Activated CD4-positive, alpha-beta T cell treated with anti-CD3 and anti-CD28 coated beads, Interleukin-2, amount 10 ng/mL, durations not matched to agents 7 days and 5 days (primary cell): ENCODE measurements at regions not wholly inside any gene's neighbourhood (a gene's known extent, or its start where the extent isn't known, plus 50 kb on each side); places are given as distances from the start of the nearest gene placed in this dataset.

Experiments
- CTCF ChIA-PET: fragments of 350-600 bp; sonication (Branson Sonifier 250); formaldehyde crosslinking; loops from one replicate; lab custom pipeline; 2021; ENCODE audit warnings: antibody characterized with exemption; lab: Charles Lee
- POLR2A ChIA-PET: fragments of 350-600 bp; sonication (Branson Sonifier 250); formaldehyde crosslinking; loops from one replicate; lab custom pipeline; 2021; ENCODE audit warnings: antibody characterized with exemption; lab: Charles Lee
- DNase-seq: peaks from one replicate; pipeline ENCODE4 v3.0.0-alpha.2; 2020
- H3K27ac Mint-ChIP-seq: one replicate; pipeline ENCODE4 v1.8.0; 2021; ENCODE audit warnings: mild to moderate bottlenecking, moderate library complexity, mixed read lengths
- H3K27me3 Mint-ChIP-seq: one replicate; pipeline ENCODE4 v1.8.0; 2021; ENCODE audit warnings: mixed read lengths
- H3K36me3 Mint-ChIP-seq: one replicate; pipeline ENCODE4 v1.8.0; 2021; ENCODE audit warnings: low read depth, mixed read lengths
- H3K4me1 Mint-ChIP-seq: one replicate; pipeline ENCODE4 v1.8.0; 2021; ENCODE audit warnings: mixed read lengths
- H3K4me3 Mint-ChIP-seq: one replicate; pipeline ENCODE4 v1.8.0; 2021; ENCODE audit warnings: mild to moderate bottlenecking, moderate library complexity, mixed read lengths
- H3K9me3 Mint-ChIP-seq: one replicate; pipeline ENCODE4 v1.8.0; 2021; ENCODE audit warnings: mixed read lengths

DNA sequence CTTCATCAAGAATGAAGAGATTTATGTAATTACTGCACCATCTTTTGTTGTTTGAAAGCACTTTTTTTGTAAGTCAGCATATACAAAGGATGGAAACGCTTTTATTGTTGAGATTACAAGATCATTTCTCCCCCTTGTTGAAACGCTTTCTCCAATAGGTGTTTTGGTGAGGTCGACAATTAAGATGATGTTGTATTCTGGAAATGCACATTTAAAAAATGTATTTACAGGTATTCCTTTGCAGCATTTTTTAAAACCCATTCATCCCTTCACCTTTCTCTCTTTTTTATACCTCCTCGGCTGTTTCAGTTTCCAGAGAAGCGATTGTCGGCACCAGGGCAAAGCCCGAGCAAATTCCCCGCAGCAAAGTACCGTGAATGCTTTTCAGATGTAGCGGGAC, 499.9 kb downstream of the VRK1 start:
- Mint-ChIP-seq H3K27ac (no peak overlapping the region), H3K9me3 (no peaks in the 10 kb centered on the region), H3K4me3 (no peak overlapping the region), H3K4me1 (peaks cover 16% of the 10 kb centered on the region), H3K36me3 (no peaks in the 10 kb centered on the region), H3K27me3 (peaks cover 12% of the 10 kb centered on the region)
- DNase-seq: no peak
- ChIA-PET POLR2A (no interaction called here), CTCF (interaction anchor here (0.6 kb wide), 1 partner anchor 718 kb away, joined by 3 read pairs; no protein-coding TSS in a partner anchor)

DNA sequence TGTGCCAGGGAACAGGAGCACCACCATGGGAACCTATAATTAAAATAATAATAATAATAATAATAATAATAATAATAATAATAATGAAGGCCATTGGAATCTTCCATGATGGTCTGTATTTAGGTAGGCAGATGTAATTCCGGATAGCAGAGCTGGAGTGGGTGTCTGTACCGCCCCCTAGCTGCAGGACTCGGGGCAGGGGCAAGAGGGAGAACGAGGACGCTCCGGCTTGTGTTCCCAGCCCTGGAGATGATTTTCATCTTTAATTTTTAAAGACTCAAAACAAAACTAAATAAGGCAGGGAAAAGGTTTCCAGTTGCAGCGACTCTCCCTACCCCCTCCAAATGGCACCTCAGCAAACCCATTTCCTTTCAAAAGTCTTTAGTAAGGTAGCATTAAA, 501.1 kb downstream of the VRK1 start:
- no peaks in the 10 kb centered on the region for H3K36me3 Mint-ChIP-seq
- no peak overlapping the region for H3K4me3 Mint-ChIP-seq
- ChIA-PET POLR2A (no interaction called here), CTCF (interaction anchor here (1.9 kb wide), 1 partner anchor 680 kb away, joined by 6 read pairs; no protein-coding TSS in a partner anchor)
- DNase-seq: no peak
- peaks cover 3% of the 10 kb centered on the region for H3K27me3 Mint-ChIP-seq
- H3K27ac Mint-ChIP-seq: no peak overlapping the region
- H3K4me1 Mint-ChIP-seq: peaks cover 20% of the 10 kb centered on the region
- no peaks in the 10 kb centered on the region for H3K9me3 Mint-ChIP-seq

DNA sequence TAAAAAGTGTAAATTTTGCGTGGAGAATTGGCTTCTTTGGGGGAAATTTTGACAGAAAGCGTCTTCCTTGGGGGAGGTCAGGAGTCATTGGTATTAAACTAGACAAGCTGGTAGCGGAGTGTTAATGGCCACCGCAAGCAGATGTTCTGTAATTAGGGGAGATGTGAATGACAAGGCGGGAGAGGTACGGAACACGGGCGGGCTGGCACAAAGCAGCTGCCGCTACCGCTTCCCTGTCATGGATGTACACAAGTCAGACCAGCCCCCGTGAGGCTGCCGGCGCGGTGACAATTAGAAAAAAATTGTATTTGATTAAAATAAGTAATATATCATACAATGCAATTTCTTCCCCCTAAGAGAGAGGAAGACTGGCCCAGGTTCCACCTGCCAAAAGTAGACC, 501.6 kb downstream of the VRK1 start:
- POLR2A ChIA-PET: no interaction called here
- no peak for DNase-seq
- Mint-ChIP-seq H3K4me1 (peaks cover 20% of the 10 kb centered on the region), H3K27me3 (no peaks in the 10 kb centered on the region), H3K27ac (no peak overlapping the region), H3K9me3 (no peaks in the 10 kb centered on the region), H3K36me3 (no peaks in the 10 kb centered on the region), H3K4me3 (no peak overlapping the region)
- CTCF ChIA-PET: interaction anchor here (1.9 kb wide), 1 partner anchor 679 kb away, joined by 6 read pairs; no protein-coding TSS in a partner anchor

DNA sequence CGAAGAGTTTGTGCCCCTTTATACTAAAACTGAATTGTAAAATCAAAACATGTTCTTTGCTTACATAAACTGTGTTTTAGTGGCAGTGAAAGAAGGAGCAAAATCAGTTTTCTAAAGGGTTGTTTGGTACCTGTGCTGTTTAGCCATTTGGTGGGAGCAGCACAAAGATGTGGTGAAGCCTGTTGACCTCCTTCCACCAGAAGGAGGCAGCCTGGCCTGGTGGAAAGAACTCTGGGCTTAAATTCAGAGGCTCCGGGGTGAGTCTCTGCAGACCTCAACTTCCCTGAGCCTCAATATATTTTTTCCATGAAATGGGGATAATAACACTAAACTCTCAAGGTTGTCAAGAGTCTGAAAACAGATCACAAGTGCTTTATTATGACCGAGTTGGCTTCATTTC, 502.5 kb downstream of the VRK1 start:
- H3K36me3 Mint-ChIP-seq: no peaks in the 10 kb centered on the region
- peaks cover 20% of the 10 kb centered on the region for H3K4me1 Mint-ChIP-seq
- no peaks in the 10 kb centered on the region for H3K9me3 Mint-ChIP-seq
- no peak overlapping the region for H3K4me3 Mint-ChIP-seq
- POLR2A ChIA-PET: no interaction called here
- CTCF ChIA-PET: interaction anchor here (1.9 kb wide), 1 partner anchor 679 kb away, joined by 6 read pairs; no protein-coding TSS in a partner anchor
- DNase-seq: peak; percentile 31
- H3K27ac Mint-ChIP-seq: no peak overlapping the region
- no peaks in the 10 kb centered on the region for H3K27me3 Mint-ChIP-seq

DNA sequence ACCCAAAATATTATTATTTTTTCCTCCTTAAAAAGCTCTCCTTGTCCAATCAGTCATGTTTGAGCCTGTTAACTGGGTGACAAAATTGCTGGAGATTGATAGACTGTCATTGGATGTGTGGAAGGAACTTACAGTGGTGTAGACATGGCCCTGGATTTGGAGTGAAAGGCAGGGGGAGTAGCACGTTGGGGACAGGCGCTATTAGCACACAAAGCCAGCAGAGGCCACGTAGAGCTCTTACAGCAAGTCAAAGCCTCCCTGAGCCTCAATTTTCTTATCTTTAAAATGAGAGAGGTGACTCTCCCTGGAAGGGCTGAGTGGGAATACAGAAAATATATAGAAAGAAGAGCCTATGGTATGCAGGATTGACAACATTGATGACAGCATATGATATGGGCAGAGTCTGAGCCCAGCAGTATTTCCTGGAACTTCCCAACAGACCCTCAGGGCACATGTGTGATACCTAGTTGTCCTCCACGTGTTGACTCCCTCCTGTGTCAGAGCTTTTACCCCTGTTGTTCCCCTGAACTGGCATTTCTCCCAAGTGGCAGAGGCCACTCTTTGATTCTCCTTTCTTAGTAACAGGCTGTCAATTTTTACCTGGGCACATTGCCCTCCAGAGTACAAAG, 504.9 kb downstream of the VRK1 start:
- peaks cover 33% of the 10 kb centered on the region for H3K4me1 Mint-ChIP-seq
- no peak overlapping the region for H3K27ac Mint-ChIP-seq
- no peaks in the 10 kb centered on the region for H3K27me3 Mint-ChIP-seq
- ChIA-PET CTCF (interaction anchor here (1.4 to 1.9 kb wide), 3 partner anchors 11 to 676 kb away, joined by 4 read pairs; no protein-coding TSS in a partner anchor), POLR2A (no interaction called here)
- no peak for DNase-seq
- H3K9me3 Mint-ChIP-seq: no peaks in the 10 kb centered on the region
- H3K36me3 Mint-ChIP-seq: no peaks in the 10 kb centered on the region
- no peak overlapping the region for H3K4me3 Mint-ChIP-seq

DNA sequence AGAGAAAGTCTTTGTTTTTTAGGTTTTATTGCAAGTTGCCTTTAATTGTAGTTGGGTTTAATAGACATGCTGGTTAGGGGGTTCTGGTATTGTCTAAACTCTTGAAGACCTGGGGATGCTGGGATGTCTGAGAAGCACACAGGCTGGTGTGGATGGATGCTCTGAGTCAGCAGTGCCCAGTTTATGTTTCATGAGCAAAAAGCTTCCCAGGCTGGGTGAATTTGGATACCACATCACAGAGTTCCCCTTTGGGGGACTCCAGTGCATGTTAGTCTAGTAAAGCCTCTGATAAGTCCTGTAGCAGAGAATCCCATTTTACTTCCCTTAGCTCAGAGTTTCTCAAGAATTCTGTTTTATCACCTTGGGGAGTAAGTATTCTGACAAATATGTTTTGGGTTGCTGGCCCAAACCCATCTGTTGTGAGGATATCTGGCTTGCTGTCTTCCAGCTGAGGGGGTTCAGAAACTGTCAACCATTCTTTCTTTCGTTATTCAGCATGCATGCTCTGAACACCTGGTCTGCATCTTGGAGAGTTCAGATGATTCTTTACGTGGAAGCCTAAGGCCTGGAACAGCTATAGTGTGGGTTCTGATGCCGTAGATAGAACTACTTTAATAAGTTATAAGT, 509.1 kb downstream of the VRK1 start:
- Mint-ChIP-seq H3K27ac (peak overlapping the region; percentile 10), H3K27me3 (no peaks in the 10 kb centered on the region), H3K9me3 (peaks cover 3% of the 10 kb centered on the region), H3K4me3 (no peak overlapping the region), H3K4me1 (peaks cover 48% of the 10 kb centered on the region), H3K36me3 (no peaks in the 10 kb centered on the region)
- ChIA-PET CTCF (interaction anchor here (0.5 to 1.9 kb wide), 4 partner anchors 12 to 700 kb away, joined by 3 to 5 read pairs (median 3); no protein-coding TSS in a partner anchor), POLR2A (interaction anchor here (0.8 kb wide), 1 partner anchor 152 kb away, joined by 6 read pairs; no protein-coding TSS in a partner anchor)
- no peak for DNase-seq

DNA sequence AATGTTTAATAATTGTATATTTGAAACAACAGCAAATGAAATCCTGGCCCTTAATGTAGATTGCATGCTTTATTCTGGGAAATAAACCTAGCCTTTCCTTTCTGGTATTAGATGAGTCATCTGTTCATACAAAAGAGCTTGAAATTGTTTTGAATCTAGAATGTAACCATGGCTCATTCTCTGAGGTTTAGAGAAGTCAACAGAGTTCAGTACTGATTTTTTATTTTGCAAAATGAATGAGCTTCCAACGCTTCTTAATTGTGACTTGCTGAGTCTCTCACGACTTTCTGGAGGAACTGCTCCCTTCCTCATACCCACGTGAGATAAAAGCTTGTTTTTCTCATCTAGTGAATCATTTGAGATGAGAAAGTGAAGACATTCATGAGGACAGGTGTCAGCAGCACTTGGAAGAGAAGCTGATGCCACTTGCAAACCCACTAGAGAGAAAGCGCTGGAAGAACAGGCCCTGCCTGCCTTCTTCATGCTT, 509.6 kb downstream of the VRK1 start:
- H3K27ac Mint-ChIP-seq: peak overlapping the region; percentile 11
- no peak overlapping the region for H3K4me3 Mint-ChIP-seq
- H3K27me3 Mint-ChIP-seq: no peaks in the 10 kb centered on the region
- DNase-seq: no peak
- CTCF ChIA-PET: interaction anchor here (0.5 to 1.9 kb wide), 4 partner anchors 12 to 700 kb away, joined by 3 to 5 read pairs (median 3); no protein-coding TSS in a partner anchor
- H3K4me1 Mint-ChIP-seq: peaks cover 52% of the 10 kb centered on the region
- H3K36me3 Mint-ChIP-seq: no peaks in the 10 kb centered on the region
- POLR2A ChIA-PET: interaction anchor here (0.8 kb wide), 1 partner anchor 152 kb away, joined by 6 read pairs; no protein-coding TSS in a partner anchor
- H3K9me3 Mint-ChIP-seq: peaks cover 3% of the 10 kb centered on the region

DNA sequence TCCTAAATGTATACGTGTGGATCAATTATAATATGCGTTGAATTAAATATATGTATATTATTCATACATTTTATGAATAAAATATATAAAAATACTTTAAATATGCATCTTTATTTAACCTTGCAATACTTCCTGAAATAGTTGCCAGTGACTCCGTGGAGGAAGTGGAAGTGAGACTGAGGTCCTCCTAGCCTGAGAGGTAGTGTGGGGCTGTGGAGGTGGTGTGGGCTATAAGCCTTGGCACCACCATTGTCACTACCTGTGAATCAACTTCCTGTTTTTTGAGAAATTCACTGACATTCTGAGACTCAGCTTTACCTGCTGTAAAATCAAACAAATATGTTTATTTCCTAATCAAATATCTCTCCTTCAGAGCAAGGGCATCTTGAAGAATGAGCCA, 514.2 kb downstream of the VRK1 start:
- peaks cover 3% of the 10 kb centered on the region for H3K36me3 Mint-ChIP-seq
- H3K9me3 Mint-ChIP-seq: peaks cover 18% of the 10 kb centered on the region
- H3K4me1 Mint-ChIP-seq: peaks cover 44% of the 10 kb centered on the region
- no peak for DNase-seq
- no peak overlapping the region for H3K27ac Mint-ChIP-seq
- no peaks in the 10 kb centered on the region for H3K27me3 Mint-ChIP-seq
- H3K4me3 Mint-ChIP-seq: no peak overlapping the region
- POLR2A ChIA-PET: no interaction called here
- CTCF ChIA-PET: no interaction called here

DNA sequence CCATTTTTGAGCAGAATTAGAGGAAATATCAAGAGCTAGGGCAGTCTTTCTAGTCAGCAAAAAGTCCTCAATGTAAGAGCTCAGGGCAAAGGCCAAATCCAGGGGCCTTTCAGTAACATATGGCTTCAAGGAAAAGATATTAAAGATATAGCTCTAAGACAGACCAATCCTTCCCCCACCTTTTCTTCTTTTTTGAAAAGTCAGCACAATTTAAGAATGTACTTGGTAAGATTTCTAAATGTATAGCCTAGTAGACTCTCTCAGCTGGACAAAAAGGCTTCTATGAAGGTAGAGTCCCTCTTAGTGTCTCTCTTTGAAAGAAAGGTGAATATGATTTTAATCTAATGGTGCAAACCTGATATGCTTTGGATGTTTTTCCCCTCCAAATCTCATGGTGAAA, 515.7 kb downstream of the VRK1 start:
- CTCF ChIA-PET: interaction anchor here (1.1 kb wide), 2 partner anchors 11 to 17 kb away, joined by 3 to 4 read pairs; no protein-coding TSS in a partner anchor
- H3K4me3 Mint-ChIP-seq: no peak overlapping the region

DNA sequence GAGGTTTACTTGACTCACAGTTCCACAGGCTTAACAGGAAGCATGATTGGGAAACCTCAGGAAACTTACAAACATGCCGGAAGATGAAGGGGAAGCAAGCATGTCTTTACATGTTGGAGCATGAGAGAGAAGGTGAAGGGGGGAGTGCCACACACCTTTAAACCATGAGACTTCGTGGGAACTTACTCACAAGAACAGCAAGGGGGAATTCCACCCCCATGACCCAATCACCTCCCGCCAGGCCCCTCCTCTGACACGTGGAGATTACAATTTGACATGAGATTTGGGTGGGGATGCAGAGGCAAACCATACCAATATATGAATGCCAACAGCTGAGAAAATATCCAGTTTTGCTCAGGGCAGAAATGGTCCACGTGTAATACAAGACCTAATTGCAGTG, 518.6 kb downstream of the VRK1 start:
- peaks cover 3% of the 10 kb centered on the region for H3K36me3 Mint-ChIP-seq
- no peak overlapping the region for H3K4me3 Mint-ChIP-seq
- no peak for DNase-seq
- no peak overlapping the region for H3K27ac Mint-ChIP-seq
- peaks cover 17% of the 10 kb centered on the region for H3K9me3 Mint-ChIP-seq
- ChIA-PET POLR2A (no interaction called here), CTCF (interaction anchor here (1.6 kb wide), 1 partner anchor 8 kb away, joined by 3 read pairs; no protein-coding TSS in a partner anchor)
- H3K4me1 Mint-ChIP-seq: peaks cover 14% of the 10 kb centered on the region
- no peaks in the 10 kb centered on the region for H3K27me3 Mint-ChIP-seq

More for the DNA sequence above, 515.7 kb downstream of the VRK1 start:
- H3K36me3 Mint-ChIP-seq: peaks cover 3% of the 10 kb centered on the region
- POLR2A ChIA-PET: interaction anchor here (0.6 kb wide), 1 partner anchor 1600 kb away, joined by 5 read pairs; no protein-coding TSS in a partner anchor
- no peaks in the 10 kb centered on the region for H3K27me3 Mint-ChIP-seq
- H3K9me3 Mint-ChIP-seq: peaks cover 21% of the 10 kb centered on the region
- H3K27ac Mint-ChIP-seq: no peak overlapping the region
- no peak for DNase-seq
- peaks cover 29% of the 10 kb centered on the region for H3K4me1 Mint-ChIP-seq

DNA sequence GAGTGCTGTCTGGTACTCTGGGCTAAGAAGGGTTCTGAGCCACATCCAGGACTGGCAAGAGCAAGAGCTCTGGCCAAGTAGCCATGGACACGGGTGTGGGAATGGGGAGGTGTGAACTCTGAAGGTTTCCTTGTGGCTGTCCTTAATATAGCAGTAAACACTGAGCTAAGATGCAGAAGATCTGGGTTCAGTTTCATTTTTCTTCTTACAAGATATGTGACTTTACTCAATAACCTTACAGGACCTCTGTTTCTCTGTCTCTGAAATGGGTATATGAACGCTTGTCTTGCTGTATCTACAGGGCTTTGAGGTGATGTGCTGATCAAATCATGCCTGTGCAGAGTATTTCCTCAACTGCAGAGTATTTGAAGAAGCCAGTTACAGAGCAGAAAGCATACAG, 521.2 kb downstream of the VRK1 start:
- ChIA-PET POLR2A (no interaction called here), CTCF (interaction anchor here (1.3 kb wide), 1 partner anchor 11 kb away, joined by 5 read pairs; no protein-coding TSS in a partner anchor)
- no peak overlapping the region for H3K27ac Mint-ChIP-seq
- H3K9me3 Mint-ChIP-seq: peaks cover 18% of the 10 kb centered on the region
- no peak overlapping the region for H3K4me3 Mint-ChIP-seq
- H3K4me1 Mint-ChIP-seq: peaks cover 4% of the 10 kb centered on the region
- no peaks in the 10 kb centered on the region for H3K27me3 Mint-ChIP-seq
- no peak for DNase-seq
- H3K36me3 Mint-ChIP-seq: no peaks in the 10 kb centered on the region

DNA sequence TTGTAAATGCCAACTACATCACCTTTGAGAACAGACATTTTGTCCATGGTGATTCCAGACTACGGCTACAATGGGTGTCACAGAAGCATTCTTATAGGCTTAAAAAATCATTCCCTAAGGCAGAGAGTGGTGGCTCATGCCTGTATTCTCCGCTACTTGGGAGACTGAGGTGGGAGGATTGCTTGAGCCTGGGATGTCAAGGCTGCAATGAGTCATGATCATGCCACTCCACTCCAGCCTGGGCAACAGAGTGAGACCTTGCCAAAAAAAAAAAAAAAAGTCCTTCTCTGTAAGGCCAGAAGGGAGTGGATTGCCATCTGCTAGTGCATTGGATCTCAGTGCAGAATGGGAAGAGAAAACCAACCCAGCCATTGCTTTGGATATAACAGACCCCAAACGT, 522.5 kb downstream of the VRK1 start:
- Mint-ChIP-seq H3K27me3 (no peaks in the 10 kb centered on the region), H3K9me3 (peaks cover 9% of the 10 kb centered on the region), H3K4me3 (no peak overlapping the region), H3K4me1 (peaks cover 4% of the 10 kb centered on the region), H3K36me3 (no peaks in the 10 kb centered on the region), H3K27ac (no peak overlapping the region)
- ChIA-PET POLR2A (no interaction called here), CTCF (no interaction called here)
- no peak for DNase-seq

DNA sequence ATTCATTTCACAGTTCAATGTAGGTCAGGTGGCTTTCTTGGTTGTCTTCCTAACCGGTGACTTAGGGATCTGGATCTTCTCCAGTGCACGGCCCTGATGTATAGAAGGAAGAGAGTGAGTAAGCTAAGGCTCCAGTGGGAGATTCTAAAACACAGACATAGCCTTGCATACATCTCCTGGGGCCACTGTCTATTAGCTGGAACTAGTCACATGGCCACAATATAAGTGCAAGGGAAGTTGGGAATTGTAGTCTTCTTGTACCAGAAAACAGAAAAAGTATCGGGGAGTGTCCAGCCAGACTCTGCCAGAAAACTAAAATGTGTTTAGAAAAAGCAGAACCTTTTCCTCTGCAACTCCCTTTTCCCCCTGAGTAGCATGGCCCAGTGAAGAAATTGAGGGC, 531.6 kb downstream of the VRK1 start:
- H3K4me1 Mint-ChIP-seq: peaks cover 22% of the 10 kb centered on the region
- no peak for DNase-seq
- no peaks in the 10 kb centered on the region for H3K27me3 Mint-ChIP-seq
- H3K9me3 Mint-ChIP-seq: peaks cover 8% of the 10 kb centered on the region
- CTCF ChIA-PET: interaction anchor here (0.9 kb wide), 1 partner anchor 30 kb away, joined by 3 read pairs; no protein-coding TSS in a partner anchor
- H3K36me3 Mint-ChIP-seq: no peaks in the 10 kb centered on the region
- POLR2A ChIA-PET: no interaction called here
- no peak overlapping the region for H3K27ac Mint-ChIP-seq
- no peak overlapping the region for H3K4me3 Mint-ChIP-seq
